ENCODE measurements at regions not wholly inside any gene's neighbourhood (a gene's known extent, or its start where the extent isn't known, plus 50 kb on each side); places are given as distances from the start of the nearest gene placed in this dataset.

DNA sequence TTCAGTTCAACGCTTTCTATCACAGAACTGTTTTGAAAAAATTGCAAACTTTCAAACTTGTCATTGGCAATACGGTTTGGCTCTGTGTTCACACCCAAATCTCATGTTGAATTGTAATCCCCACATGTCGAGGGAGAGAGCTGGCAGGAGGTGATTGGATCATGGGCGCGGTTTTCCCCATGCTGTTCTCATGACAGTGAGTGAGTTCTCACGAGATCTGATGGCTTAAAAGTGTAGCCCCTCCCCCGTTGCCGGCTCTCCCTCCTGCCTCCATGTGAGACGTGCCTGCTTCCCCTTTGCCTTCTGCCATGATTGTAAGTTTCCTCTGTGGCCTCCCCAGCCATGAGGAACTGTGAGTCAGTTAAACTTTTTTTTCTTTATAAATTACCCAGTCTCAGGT lies 1144.0 kb downstream of the BRD1 start:
- no peak for DNase-seq (ENCODE audit: low read depth in 3 of 3)

DNA sequence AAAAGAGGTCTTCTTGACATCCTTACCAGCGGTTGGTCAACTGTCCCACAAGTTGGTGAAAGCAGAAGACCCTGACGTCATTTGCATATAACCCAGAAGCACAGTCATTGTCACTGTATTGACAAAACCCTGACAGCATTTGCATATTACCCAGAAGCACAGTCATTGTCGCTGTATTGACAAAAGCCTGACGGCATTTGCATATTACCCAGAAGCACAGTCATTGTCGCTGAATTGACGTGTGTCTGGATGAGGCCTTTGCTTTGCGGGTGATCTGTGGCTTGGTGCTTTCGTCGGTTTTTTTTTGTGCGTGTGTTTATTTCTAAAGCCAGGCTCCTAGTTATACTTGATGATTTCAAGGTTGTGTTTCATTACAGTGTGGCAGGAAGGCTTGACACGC lies 1145.2 kb downstream of the BRD1 start:
- no peak for DNase-seq (ENCODE audit: low read depth in 3 of 3)

DNA sequence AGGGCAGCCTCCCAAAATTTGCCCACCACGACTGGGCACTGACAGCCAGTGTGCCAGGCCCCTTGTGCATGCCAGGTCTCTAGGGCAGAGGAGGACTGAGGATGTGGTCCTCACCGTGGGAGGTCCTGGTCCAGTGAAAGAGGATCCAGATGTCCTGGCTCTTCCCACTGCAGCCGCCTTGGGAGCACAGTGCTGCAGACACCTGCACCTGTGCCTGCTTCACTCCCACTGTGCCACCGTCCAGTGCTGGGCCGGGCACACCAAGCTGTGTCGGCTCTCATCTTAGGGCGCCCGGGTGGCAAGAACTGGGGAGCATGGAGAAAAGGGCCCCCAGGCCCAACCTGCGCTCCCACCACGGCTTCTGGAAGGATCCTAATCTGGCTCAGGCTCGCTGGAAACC lies 1147.1 kb downstream of the BRD1 start:
- DNase-seq (ENCODE audit: low read depth in 3 of 3), result no peak

DNA sequence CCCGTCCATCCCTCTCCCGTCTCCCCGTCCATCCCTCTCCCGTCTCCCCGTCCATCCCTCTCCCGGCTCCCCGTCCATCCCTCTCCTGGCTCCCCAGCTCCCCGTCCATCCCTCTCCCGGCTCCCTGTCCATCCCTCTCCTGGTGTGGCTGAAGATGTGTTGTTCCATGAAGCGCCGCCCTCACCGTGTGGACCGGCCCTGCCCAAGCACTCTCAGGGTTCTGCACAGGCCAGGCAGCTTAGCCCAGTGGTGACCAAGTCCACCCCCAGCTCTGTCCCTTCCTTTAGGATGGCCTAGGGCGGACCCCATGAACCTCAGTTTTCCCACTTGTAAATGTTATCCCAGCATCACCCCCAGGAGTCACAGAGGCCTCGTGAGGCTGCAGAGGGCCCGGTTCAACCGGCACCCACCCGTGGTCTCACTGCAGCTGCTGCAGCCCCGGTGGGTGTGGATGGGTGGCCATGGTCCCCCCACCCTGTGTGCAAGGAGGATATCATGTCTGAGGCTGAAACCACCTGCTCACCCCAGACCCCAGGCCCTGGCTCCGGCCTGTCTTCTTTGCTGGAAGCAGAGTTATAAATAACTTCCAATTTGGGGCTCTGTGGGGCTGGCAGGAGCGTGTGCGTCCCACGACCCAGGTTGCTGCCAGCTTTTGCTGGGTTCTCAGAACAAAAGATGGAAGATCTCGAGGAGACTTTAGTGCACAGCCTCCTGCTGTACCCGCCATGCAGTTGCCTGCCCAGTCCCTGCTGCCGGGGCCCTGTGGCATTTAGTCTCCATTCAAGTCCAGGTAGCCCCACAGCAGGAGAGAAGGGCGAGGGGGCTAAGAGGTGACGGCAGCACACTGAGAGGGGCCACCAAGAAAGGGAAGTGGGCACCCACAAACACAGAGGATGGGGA lies 1147.8 kb downstream of the BRD1 start:
- no peak for DNase-seq (ENCODE audit: low read depth in 3 of 3)

DNA sequence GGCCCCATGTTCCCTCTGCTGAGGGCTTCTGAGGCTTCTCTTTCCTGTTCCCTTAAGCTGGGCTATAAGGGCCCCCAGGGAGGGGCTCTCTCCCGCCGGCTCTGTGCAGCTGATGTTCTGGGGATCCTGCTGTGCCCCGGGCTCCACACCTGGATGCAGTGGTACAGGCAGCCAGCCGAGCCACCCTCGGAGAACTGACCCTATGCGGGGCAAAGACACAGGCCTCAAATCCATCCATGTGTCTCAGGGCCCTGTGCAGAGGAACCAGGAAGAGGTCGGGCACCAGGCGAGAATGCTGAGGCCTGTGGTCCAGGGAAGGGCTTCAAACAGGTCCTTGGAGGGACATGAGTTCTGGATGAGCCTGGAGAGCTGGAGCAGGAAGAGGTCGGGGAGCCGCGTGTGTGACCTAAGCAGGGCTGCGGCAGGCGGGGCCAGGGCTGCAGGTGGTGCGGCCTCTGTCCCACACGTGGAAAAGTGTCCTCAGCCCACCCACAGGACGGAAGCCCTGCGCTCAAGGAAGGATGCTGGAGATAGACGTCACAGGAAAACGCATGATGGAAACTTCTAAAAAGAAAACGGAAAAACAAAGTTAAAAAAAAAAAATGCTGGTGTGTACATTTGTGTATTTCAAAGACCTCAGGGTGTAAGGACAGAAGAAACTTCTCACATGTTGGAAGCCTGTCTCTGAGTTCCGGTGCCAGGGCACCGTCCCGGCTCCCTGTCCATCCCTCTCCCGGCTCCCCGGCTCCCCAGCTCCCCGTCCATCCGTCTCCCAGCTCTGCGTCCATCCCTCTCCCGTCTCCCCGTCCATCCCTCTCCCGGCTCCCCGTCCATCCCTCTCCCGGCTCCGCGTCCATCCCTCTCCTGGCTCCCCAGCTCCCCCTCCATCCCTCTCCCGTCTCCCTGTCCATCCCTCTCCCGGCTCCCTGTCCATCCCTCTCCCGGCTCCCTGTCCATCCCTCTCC lies 1149.2 kb downstream of the BRD1 start:
- no peak for DNase-seq (ENCODE audit: low read depth in 3 of 3)

DNA sequence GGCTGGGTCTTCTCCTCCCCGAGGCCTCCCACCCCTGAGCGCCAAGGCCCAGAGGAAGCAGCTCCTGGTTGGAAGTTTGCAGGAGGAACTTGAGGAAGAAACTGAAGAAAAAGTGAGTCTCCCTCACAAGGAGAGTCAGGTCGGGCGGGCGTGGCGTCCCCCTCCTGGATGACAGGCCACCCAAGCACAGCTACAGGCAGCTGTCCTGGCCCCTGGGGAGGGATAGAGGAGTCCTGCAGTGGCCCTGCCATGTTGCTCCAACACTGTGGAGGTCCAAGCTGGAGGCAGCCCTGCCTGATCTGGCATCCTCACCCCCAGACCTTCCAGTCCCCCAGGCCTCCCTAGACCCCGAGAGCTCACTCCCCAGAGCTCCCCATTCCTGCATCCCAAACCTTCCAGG lies 1150.1 kb downstream of the BRD1 start:
- DNase-seq (ENCODE audit: low read depth in 3 of 3), result no peak

DNA sequence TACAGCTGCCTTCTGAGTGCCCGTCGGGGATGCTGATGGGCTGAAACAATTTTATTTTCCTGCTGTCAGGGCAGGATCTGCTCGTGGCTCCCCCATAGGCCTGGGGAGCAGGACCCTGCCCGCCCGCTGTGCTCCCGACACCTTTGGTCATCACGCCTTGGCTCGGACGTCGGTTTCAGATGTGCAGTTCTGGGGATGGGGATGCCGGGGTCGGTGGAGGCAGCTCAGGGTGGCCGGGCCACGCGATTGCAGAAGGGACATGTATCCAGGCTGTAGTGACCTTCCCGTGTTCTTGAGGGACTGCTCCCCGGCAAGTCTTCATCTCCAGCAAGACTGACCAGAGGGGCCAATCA lies 1150.5 kb downstream of the BRD1 start:
- no peak for DNase-seq (ENCODE audit: low read depth in 3 of 3)

DNA sequence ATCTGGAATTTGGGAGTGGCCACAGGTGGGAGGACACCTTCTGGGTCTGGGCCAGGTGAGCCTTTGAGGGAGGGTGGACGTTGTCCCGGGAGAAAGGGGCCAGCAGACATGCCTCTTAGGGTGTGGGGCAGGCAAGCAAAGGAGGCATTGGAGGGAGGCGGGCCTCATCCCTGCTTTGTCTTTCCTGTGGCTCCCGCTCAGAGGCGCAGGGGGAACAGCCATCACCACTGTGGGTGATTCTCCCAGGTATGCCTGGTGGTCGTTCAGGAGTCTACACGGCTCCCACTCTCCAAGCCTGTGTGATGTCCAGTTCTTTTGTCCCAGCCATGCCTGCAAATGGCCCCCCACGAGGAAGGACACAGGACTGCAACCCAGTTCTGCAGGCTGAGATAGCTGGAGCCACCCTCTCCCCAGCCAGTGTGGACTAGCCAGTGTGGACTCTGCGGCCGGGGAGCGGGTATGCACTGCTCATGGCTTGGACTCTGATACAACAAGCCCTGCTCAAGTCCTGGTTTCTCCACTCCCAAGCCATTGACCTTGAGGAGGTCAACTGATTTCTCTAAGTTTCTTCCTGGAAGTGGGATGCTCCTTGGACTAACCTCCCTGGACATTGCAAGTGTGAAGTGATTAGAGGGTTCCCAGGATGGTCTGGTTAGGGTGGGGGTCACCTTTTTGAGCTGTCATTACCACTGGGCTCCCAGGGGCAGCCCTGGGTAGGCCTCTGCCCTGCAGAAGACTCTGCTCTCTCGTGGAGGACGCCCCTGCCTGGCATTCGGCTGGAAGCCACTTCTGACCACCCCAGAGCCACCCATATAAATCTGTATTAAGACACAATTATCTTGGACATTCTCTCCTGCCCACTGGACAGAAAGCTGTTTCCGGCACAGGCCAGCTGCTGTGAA lies 1151.2 kb downstream of the BRD1 start:
- DNase-seq (ENCODE audit: low read depth in 3 of 3), result no peak

DNA sequence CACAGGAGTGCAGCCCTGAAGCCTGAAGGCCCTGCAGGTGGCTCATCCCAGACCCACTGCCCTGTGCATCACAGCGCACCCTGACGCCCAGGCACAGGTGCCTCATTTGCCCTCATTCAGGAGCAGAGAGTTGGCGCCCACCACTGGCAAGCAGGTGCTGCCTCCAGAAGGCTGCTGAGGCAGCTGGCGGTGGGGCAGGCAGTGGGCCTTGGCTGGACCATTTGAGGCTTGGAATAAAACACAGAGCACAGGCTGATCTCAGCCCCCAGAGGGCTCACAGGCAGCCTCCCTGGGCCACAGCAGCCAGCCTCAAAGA lies 1151.9 kb downstream of the BRD1 start:
- DNase-seq (ENCODE audit: low read depth in 3 of 3), result no peak

DNA sequence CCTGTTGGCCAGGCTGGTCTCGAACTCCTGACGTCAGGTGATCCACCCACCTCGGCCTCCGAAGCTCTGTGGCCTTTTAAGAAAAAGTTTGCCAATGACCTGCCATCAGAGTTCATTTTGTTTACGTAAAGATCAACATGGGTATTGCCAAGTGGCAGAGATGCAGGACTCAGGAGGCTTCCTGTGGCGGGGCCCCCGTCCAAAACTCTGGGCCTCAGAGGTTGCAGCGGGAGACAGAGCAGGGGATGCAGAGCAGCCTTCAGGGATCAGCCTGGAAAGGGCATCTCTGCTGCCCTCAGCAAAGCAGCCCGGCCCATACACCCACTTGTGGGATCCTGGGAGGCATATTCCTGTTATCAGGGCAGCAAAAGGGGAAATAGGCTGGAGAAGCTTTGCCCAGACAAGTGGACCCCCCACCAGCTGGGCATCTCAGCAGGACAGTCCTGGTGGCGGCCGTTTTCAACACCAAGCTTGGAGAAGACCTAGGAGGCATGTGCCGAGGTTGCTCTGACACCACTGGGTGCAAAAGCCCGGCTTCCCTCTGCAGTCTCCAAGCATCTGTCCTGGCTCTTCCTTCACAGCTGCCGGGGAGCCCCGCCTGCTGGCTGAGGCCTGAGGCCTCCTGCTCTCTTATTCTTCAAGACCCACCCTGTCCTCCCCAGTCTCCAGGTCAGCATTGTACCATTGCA lies 1152.4 kb downstream of the BRD1 start:
- no peak for DNase-seq (ENCODE audit: low read depth in 3 of 3)

DNA sequence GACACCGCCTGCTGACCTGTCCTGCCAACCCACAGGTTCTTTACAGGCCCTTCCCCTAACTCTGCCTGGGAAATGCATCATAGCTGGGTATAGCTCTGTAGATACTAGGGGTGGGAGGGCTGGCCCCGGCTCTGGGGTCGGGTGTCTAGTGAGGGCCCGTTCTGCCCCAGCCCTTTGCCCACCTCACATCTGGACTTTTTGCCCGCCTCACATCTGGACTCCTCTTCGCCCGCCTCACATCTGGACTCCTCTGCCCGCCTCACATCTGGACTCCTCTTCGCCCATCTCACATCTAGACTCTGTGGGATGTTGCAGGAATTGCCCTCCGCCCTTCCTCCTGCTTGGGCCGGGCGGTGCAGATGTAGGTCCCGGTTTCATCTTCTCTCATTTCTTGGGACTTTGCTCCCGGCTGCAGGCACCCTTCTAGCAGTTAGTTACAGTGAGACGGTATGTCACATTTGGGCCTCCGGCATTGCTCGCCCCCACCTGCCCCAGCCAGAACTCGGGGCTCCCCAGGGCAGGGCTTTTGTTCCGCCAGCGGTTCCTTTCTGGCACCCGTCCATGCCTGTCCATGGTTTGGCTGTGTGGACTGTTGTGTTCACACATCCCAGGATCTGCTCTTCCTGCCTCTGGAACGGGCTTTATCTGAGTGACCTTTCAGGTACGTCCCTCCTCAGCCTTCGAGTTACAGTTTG lies 1153.7 kb downstream of the BRD1 start:
- no peak for DNase-seq (ENCODE audit: low read depth in 3 of 3)

DNA sequence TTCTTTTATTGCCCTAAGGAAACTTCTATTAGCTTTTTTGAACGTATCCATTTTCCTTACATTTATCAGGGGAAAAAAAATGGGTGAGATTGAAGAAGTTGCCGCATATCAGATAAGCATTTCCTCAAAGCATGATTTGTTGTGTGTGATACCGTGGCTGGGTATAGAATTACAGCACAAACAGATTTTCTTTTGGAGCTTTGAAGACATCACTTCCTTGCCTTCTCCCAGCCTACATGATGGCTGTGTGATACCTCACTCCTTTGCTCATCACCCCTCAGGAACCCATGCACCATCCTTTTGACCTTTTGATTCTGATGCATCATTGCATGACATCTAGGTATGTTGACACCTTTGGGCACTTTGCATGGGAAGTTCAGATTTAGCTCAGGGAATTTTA lies 1155.3 kb downstream of the BRD1 start:
- no peak for DNase-seq (ENCODE audit: low read depth in 3 of 3)

DNA sequence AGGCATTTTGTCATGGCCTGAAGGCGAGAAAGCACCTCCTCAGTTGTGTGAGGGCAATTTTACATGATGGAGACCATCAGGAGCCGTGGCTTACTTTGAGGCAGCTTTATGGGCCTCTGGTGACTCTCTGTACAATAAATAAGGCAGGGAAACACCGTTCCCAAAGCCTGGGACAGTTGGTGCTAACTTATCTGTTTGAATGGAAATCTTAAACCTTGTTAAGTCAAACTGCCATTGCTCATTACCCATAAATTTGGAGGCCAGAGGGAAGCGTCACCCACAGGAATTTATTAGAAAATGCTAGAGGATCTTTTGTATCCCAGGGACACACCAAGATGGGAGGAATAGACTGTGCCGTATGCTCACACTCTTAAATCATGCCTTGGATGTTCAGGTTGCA lies 1156.9 kb downstream of the BRD1 start:
- DNase-seq (ENCODE audit: low read depth in 3 of 3), result no peak

DNA sequence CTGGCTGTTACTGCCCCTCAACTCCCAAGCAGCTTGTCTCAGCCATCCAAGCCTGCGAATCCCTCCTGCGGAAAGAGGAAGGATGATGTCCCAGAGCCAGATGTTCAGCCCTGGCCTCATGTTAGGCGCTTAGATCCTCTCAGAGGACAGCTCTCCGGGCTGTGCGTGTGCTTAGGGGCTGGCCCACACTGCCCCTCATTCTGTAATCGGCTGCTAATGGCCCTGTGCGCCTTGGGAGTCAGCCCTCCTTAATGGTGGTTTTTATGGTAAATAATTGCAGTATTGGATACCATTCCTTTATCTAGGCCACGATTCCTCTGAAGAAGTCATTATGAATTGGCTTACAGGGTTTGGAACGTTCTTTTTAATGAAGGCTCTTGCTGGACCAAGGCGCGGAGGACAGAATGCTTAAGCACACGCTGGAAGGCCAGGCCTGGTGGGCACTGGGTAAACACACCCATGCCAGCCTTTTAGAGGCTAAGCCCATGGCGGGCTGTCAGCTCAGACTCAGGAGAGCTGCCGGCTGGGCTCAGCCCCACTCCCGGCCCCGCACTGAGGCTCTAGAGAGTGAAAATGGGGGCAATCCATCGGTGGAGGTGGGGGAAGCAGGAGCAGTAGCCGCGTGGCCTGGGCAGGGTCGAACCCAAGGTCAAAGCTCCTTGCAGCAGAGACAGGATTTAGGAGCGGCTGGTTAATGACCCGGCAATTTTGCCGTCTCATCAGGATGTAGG lies 1157.5 kb downstream of the BRD1 start:
- no peak for DNase-seq (ENCODE audit: low read depth in 3 of 3)

DNA sequence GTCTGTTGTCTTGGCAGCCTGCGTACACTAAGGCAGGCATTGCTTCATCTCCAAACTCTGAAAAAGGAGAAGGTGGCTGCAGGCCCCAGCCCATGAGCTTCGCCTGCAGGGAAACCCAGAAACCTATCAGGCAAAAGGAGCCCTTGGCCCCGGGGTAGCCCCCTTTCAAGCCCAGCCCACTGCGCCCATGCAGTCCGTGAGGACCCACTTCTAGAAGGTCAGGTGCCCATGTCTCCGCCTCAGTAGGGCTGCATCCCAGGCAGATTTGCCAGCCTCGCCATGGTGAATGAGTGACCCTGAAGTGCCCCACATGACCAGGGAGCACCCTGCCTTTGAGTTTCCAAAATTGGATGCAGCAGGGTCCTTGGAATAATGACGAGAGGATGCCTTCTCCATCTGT lies 1158.4 kb downstream of the BRD1 start:
- no peak for DNase-seq (ENCODE audit: low read depth in 3 of 3)

DNA sequence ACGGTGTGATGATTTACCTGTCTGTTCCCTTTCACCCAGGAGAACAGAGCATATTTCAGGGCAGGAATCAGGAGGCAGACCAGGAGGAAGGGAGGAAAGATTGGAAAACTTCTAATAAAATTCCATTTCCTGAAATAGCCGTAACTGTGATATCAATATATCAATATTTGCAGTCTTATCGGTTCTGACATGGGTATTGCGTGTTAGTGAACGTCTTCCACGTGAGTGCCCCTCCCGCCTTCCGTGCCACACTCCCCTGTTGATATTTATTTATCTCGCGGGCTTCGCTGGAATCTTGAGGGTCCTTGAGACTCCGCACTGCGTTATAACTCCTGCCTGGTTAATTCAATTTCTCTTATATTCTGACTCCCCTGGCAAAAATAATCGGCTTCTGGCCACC lies 1160.4 kb downstream of the BRD1 start:
- DNase-seq (ENCODE audit: low read depth in 3 of 3), result no peak

DNA sequence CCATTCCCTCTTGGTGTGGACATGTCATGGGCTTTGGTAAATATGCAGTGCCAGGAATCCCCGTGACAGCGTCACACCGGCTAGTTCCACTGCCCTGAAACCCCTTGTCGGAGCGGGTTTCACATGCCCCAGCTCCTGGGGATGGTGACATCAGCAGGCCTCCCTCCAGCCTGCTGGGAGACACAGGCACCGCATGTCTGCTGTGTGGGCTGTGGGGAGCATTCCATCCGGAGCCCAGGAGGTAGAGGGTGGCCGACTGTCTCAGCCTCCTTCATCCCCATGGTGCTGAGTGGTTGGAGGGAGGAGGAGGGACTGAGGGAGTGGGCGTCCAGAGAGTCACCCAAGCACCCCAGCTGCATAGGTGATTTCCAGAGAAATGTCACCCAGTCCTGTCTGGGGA lies 1161.1 kb downstream of the BRD1 start:
- DNase-seq (ENCODE audit: low read depth in 3 of 3), result no peak

DNA sequence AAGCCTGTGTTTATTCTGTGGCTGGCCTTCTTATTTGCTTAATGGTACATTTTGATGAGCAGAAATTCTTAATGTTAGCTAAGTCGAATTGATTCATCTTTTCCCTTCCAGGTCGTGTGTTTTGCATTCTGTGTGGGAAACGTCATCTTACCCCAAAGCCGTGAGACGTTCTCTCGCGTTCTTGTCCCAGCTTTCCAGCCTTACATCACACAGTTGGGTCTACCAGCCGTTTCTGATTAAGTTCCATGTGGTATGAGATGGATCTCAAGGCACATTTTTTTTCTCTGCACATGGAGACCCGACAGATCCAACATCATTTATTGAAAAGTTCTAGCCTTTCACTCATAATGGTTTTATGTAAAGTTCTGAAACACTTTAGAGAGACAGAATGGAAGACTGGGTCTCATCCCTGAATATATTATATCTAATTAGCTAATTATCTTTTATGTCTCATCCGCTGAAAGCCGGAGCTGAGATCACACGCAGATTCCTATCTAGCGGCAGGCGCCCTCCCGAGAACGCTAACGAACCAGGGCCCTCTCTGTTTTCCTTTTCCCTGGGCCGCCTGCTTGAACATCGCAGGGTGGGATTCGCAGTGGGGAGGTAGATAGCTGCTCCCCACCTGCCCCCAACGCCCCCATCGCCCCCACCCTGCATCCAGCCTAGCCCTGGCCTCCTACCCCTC lies 1162.2 kb downstream of the BRD1 start:
- no peak for DNase-seq (ENCODE audit: low read depth in 3 of 3)

DNA sequence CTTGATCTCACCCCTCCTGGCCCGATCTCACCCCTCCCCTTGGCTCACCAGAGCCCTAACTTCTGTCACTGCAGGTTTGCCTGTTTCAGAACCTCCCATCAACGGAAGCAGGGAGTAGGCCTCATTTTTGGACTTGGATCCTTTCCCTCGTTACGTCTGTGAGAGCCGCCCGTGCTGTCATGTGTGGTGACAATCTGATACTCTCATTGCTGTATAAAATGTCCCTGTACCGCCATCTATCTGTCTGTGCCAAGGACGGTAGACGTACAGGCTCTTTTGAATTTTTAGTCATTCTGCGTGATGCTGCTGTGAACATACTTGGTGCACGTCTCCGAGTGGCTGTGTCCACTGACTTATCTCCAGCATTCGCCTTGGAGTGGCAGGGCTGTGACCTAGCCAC lies 1163.1 kb downstream of the BRD1 start:
- DNase-seq (ENCODE audit: low read depth in 3 of 3), result no peak

DNA sequence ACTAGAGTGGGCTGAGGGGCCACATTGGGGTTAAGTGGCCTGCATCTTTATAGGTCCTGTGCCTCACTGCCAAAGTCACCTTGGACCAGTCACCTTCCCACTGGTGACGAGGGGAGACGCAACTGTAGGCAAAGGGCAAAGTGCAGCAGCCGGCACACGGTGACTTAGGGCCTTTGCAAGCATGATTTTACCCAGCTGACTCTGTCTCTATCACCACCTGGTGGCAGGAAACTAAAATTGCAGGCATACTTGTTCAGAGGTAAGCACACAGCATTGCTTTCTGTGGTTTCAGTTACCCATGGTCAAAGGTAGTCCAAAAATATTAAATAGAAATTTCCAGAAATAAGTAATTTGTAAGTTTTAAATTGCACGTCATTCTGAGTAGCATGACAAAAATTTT lies 1164.4 kb downstream of the BRD1 start:
- DNase-seq (ENCODE audit: low read depth in 3 of 3), result no peak
